ENCODE measurements at regions not wholly inside any gene's neighbourhood (a gene's known extent, or its start where the extent isn't known, plus 50 kb on each side); places are given as distances from the start of the nearest gene placed in this dataset.

DNA sequence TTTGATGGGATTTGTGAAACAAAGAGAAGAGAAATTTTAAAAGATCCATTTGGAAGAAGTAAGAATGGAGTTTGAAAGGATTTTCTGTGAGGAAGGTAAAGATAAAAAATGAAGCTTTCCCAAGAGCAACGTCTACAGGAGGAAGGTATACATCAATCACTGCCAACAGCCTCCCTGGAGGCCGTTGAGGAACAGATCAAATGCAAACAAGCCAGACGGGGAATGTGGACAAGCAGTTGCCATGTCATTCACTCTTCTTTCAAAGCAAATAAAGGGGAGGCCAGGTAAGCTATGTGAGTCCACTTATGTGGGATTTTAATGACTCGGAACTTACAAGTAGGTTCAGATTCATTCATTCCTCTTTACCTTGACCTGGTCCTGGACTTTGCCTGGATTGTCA lies 1020.5 kb upstream of the AGA start:
- intact Hi-C loops (cut with DNase I; ENCODE audit: low total_unique reads), result no loop called here
- WGBS, 2 donors, result 44 to 50% methylated on average over 4 of the region's 4 CpGs
- TF ChIP-seq, protein P1, sequence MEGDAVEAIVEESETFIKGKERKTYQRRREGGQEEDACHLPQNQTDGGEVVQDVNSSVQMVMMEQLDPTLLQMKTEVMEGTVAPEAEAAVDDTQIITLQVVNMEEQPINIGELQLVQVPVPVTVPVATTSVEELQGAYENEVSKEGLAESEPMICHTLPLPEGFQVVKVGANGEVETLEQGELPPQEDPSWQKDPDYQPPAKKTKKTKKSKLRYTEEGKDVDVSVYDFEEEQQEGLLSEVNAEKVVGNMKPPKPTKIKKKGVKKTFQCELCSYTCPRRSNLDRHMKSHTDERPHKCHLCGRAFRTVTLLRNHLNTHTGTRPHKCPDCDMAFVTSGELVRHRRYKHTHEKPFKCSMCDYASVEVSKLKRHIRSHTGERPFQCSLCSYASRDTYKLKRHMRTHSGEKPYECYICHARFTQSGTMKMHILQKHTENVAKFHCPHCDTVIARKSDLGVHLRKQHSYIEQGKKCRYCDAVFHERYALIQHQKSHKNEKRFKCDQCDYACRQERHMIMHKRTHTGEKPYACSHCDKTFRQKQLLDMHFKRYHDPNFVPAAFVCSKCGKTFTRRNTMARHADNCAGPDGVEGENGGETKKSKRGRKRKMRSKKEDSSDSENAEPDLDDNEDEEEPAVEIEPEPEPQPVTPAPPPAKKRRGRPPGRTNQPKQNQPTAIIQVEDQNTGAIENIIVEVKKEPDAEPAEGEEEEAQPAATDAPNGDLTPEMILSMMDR (IDR thresholded peaks at IDR 0.05), result no peak
- no peak for TF ChIP-seq POLR2A (IDR thresholded peaks at IDR 0.05)

DNA sequence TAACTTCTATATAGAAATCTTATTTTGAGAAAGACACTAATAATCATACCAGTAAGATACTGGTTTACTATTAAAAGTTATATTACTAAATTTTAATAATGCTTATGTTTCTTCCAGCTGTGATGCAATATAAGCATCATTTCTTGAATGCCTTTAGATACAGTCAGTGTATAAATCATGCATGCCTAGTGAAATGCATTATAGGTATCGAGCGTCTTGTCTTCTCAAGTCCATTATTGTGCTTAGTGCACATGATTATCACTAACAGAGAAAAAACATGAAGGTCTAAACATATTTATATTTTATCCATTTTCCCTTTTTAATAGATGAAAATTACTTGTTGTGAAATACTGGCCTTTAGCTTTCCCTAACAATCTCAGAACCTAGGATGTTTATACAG lies 1021.5 kb upstream of the AGA start:
- TF ChIP-seq POLR2A (IDR thresholded peaks at IDR 0.05), result no peak
- TF ChIP-seq, protein P1 (IDR thresholded peaks at IDR 0.05), result no peak

More for the DNA sequence above, 1020.5 kb upstream of the AGA start:
- H3K4me3 ChIP-seq (ENCODE audit: low read depth, poor library complexity, severe bottlenecking), result no peak overlapping the region
- DNase-seq (ENCODE audit: low spot score in 2 of 2), result no peak

DNA sequence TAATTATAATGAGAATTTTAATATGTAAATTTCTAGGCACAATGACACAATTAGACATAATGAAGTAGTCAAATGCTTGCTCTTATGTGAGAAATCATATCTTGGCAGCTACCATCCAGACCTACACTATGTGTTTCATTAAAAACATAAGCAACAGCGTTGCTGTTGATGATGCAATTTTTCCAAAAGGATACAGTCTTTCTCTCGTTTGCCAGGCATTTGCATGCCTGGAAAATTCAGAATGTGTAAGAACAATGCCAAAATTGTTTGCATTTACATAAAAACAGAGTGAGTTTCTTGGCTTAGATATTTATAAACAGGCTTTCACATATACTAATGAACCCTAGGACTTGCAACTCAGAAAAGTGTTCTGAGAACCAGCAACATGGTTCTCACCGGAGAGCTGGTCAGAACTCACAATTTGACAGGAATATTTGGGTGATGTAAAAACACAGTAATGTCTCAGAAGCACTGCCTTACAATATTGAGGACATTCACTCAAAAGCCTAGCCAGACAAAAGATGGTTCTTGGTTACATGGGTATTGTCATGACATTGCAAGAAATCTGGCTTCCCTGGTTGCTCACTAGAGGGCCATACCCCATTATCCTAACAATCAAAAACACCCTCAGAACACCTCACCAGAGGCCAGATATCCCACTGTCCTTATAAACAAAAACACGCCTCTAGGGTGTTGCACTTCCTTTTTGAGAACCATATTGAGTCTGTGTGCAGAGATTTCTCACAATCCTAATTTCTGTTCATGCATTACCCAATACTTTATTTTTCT lies 1029.0 kb upstream of the AGA start:
- TF ChIP-seq, protein P1 (IDR thresholded peaks at IDR 0.05), result no peak
- no peak for TF ChIP-seq POLR2A (IDR thresholded peaks at IDR 0.05)
- 67 to 68% methylated on average over 4 of the region's 4 CpGs for WGBS, 2 donors

More for the DNA sequence above, 1021.5 kb upstream of the AGA start:
- 79 to 88% methylated on average over 2 of the region's 2 CpGs for WGBS, 2 donors
- no peak for DNase-seq (ENCODE audit: low spot score in 2 of 2)
- intact Hi-C loops (cut with DNase I; ENCODE audit: low total_unique reads), result no loop called here
- H3K4me3 ChIP-seq (ENCODE audit: low read depth, poor library complexity, severe bottlenecking), result no peak overlapping the region

DNA sequence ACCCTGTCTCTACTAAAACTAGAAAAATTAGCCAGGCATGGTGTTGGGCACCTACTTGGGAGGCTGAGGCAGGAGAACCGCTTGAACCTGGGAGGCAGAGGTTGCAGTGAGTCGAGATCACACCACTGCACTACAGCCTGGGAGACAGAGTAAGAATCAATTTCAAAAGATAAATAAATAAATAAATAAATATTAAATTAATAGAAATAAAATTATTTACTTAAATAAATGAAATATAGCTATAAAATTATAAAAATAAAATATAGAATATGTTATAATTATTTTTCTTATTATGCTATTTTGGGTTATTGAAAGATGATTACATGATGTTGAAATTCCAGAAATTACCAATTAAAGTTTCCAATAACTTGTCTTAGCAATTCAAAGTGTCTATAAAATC lies 1029.8 kb upstream of the AGA start:
- no peak for TF ChIP-seq POLR2A (IDR thresholded peaks at IDR 0.05)
- TF ChIP-seq, protein P1 (IDR thresholded peaks at IDR 0.05), result no peak
- no peak overlapping the region for H3K4me3 ChIP-seq (ENCODE audit: low read depth, poor library complexity, severe bottlenecking)
- DNase-seq (ENCODE audit: low spot score in 2 of 2), result no peak
- intact Hi-C loops (cut with DNase I; ENCODE audit: low total_unique reads), result no loop called here
- WGBS, 2 donors, result 94 to 98% methylated on average over 2 of the region's 2 CpGs

More for the DNA sequence above, 1029.0 kb upstream of the AGA start:
- intact Hi-C loops (cut with DNase I; ENCODE audit: low total_unique reads), result no loop called here
- no peak for DNase-seq (ENCODE audit: low spot score in 2 of 2)
- no peak overlapping the region for H3K4me3 ChIP-seq (ENCODE audit: low read depth, poor library complexity, severe bottlenecking)

DNA sequence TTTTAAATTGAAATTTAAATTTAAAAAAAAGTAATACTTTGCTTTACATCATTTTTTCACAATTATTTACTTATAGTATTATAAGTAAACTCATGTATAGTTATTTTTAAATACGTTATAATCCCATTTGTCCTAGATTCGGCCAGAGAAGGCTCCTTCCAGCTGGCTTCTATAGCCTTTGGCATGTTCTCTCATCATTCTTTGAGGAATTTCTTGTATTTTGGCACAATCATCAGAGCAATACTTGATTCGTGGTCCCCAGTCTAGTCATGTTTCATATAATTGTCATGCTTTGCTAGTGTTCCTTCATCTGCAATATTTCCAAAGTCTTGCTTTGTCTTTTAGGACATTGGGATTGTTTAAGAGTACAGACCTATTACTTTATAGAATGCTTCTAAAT lies 1037.9 kb upstream of the AGA start:
- no peak overlapping the region for H3K4me3 ChIP-seq (ENCODE audit: low read depth, poor library complexity, severe bottlenecking)
- TF ChIP-seq POLR2A (IDR thresholded peaks at IDR 0.05), result no peak
- TF ChIP-seq, protein P1 (IDR thresholded peaks at IDR 0.05), result no peak
- intact Hi-C loops (cut with DNase I; ENCODE audit: low total_unique reads), result no loop called here
- no peak for DNase-seq (ENCODE audit: low spot score in 2 of 2)
- WGBS, 2 donors, result 27 to 28% methylated on average over 3 of the region's 3 CpGs

DNA sequence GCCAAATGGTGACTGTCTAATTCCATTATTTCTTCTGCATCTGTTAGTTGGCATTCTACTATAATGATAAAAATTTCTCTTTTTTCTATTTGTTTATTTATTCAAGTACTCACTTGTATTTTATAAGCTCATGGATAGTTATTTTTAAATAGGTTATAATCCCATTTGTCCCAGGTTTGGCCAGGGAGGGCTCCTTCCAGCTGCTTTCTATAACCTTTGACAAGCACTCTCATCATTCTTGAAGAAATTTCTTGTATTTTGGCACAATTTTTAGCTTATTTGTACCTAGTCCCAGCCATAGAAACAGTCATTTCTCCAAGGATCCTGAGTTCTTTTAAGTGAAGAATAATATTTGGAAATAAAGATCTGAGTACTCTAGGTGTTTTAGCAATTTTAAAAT lies 1038.6 kb upstream of the AGA start:
- TF ChIP-seq, protein P1 (IDR thresholded peaks at IDR 0.05), result no peak
- TF ChIP-seq POLR2A (IDR thresholded peaks at IDR 0.05), result no peak
- intact Hi-C loops (cut with DNase I; ENCODE audit: low total_unique reads), result no loop called here
- no peak overlapping the region for H3K4me3 ChIP-seq (ENCODE audit: low read depth, poor library complexity, severe bottlenecking)
- no peak for DNase-seq (ENCODE audit: low spot score in 2 of 2)
